ENCODE measurements at regions not wholly inside any gene's neighbourhood (a gene's known extent, or its start where the extent isn't known, plus 50 kb on each side); places are given as distances from the start of the nearest gene placed in this dataset.

DNA sequence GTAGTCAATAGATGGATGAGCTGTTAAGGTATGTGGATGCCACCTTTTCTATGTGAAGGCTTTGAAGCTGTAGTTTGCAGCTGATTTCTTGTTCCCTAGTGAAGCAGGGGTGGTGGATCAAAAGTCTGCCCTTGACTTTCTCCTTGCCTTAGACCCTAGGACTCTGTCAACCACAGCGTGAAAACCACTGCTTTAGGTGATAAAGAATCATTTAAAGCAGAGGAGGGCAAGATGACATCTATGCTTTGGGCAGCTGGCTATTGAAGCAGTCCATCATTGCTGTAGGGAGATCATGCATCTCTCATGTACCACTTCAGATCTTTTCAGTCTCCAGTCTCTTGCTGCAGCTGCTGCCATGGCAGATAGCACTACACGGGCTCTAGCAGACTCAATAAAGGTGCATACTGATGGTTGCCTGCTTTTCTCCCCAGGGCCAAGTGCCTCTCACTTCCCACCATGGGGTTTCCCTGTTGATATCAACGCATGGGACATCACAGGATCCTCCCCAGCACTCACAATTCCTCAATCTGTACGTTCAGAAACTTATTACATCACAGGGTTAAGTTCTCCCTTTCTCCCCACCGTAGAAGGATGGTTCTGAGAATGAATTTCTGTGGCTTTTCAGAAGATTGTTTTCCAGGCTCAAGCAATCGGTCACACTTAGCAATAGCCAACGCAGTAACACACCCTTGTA lies 122.0 kb upstream of the STMND1 start:
- TF ChIP-seq POLR2AphosphoS5 (IDR thresholded peaks at IDR 0.05) (no peak), POLR2A (IDR thresholded peaks at IDR 0.05) (no peak)

Data from upper lobe of left lung (tissue), 4 donors.